ENCODE measurements at regions not wholly inside any gene's neighbourhood (a gene's known extent, or its start where the extent isn't known, plus 50 kb on each side); places are given as distances from the start of the nearest gene placed in this dataset.

DNA sequence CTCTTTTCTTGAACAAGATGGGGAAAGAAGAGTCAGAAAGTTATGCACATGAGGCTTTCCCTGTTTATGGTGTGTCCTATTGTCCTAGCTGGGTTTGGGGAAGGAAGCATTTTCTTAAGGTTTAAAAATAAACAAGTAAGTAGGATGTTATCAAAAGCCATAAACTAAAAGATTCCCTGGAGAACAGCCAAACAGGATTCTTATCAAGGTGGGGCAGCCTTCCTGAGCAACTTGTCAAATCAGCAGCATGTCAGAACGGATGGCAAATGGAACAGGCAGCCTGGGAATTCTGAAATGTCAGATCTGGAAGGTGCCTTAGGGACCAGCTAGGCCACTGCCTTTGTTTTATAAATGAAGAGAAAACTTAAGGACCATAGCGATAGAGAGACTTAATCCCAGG is 152.2 kb upstream of the RGS6 start:
- Mint-ChIP-seq H3K27me3 (peaks cover 35% of the 10 kb centered on the region), H3K36me3 (no peaks in the 10 kb centered on the region), H3K9me3 (peaks cover 0 to 3% (median under 1%) of the 10 kb centered on the region in 7 donors), H3K27ac (no peak overlapping the region), H3K4me3 (no peak overlapping the region), H3K4me1 (peaks cover 0 to 6% (median 0%) of the 10 kb centered on the region in 4 donors)
- no peak for DNase-seq
- Histone ChIP-seq H3K4me3 (ENCODE audit: low read depth, low read length) (no peak overlapping the region), H3K27me3 (ENCODE audit: control insufficient read depth, insufficient read depth, low read length) (peaks cover 6% of the 10 kb centered on the region), H3K9me3 (ENCODE audit: control insufficient read depth in 2 of 2, low read length in 2 of 2) (no peaks in the 10 kb centered on the region), H3K36me3 (ENCODE audit: control insufficient read depth, insufficient read depth, low read length) (no peaks in the 10 kb centered on the region), H3K27ac (ENCODE audit: insufficient read depth, low read length, poor library complexity, severe bottlenecking) (no peak overlapping the region), H3K4me1 (ENCODE audit: control insufficient read depth, insufficient read depth, low read length, poor library complexity, severe bottlenecking) (no peaks in the 10 kb centered on the region)
- no peak for ATAC-seq (ENCODE audit: low read depth in 2 of 2)

DNA sequence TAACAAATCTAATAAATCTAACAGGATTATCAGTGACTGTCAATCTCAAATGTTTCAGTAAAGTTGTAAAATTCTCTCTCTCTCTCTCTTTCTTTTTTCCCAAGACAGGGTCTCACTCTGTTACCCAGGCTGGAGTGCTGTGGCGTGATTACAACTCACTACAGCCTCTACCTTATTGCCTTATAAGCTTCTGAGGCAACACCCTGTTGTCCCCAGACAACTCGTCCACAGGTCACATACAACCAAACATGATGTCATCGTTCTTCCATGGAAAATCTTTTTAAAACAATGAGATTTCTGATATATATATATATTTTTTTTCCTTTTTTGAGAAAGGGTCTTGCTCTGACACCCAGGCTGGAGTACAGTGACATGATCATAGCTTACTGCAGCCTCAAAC is 151.4 kb upstream of the RGS6 start:
- H3K36me3 ChIP-seq (ENCODE audit: control insufficient read depth, insufficient read depth, low read length) = no peaks in the 10 kb centered on the region
- no peak for ATAC-seq (ENCODE audit: low read depth in 2 of 2)
- H3K27ac Mint-ChIP-seq = no peak overlapping the region
- no peak for DNase-seq
- peaks cover 29% of the 10 kb centered on the region for H3K27me3 Mint-ChIP-seq
- peaks cover 6% of the 10 kb centered on the region for H3K27me3 ChIP-seq (ENCODE audit: control insufficient read depth, insufficient read depth, low read length)
- H3K27ac ChIP-seq (ENCODE audit: insufficient read depth, low read length, poor library complexity, severe bottlenecking) = no peak overlapping the region
- H3K4me1 Mint-ChIP-seq = peaks cover 0 to 6% (median 0%) of the 10 kb centered on the region in 4 donors
- no peak overlapping the region for H3K4me3 ChIP-seq (ENCODE audit: low read depth, low read length)
- no peaks in the 10 kb centered on the region for H3K36me3 Mint-ChIP-seq
- H3K4me3 Mint-ChIP-seq = no peak overlapping the region
- peaks cover 0 to 3% (median 0%) of the 10 kb centered on the region in 7 donors for H3K9me3 Mint-ChIP-seq
- H3K4me1 ChIP-seq (ENCODE audit: control insufficient read depth, insufficient read depth, low read length, poor library complexity, severe bottlenecking) = no peaks in the 10 kb centered on the region
- H3K9me3 ChIP-seq (ENCODE audit: control insufficient read depth in 2 of 2, low read length in 2 of 2) = no peaks in the 10 kb centered on the region

DNA sequence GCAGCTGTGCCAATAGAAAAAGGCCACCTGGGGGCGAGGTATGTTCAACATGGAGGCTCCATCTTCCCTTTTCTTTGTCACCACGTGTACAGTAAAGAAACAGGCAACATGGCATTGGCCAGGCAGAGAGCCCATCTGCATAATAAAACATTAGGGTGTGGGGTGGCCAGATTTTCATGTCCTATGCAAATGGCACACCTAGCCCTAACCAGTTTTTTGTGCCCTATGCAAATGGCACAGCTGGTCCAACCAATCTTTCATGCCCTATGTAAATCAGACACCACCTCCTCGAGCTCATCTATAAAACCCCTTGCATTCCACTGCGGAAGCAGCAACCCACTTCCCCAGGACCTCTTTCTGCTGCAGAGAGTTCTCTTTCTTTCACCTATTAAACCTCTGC is 149.1 kb upstream of the RGS6 start:
- Mint-ChIP-seq H3K27me3 (peaks cover 27% of the 10 kb centered on the region), H3K9me3 (peaks cover 0 to 2% (median 0%) of the 10 kb centered on the region in 7 donors), H3K4me1 (no peaks in the 10 kb centered on the region), H3K36me3 (no peaks in the 10 kb centered on the region), H3K4me3 (no peak overlapping the region), H3K27ac (no peak overlapping the region)
- H3K27ac ChIP-seq (ENCODE audit: insufficient read depth, low read length, poor library complexity, severe bottlenecking) = no peak overlapping the region
- no peak for ATAC-seq (ENCODE audit: low read depth in 2 of 2)
- no peaks in the 10 kb centered on the region for H3K4me1 ChIP-seq (ENCODE audit: control insufficient read depth, insufficient read depth, low read length, poor library complexity, severe bottlenecking)
- no peak overlapping the region for H3K4me3 ChIP-seq (ENCODE audit: low read depth, low read length)
- peaks cover 12% of the 10 kb centered on the region for H3K27me3 ChIP-seq (ENCODE audit: control insufficient read depth, insufficient read depth, low read length)
- no peak for DNase-seq
- no peaks in the 10 kb centered on the region for H3K9me3 ChIP-seq (ENCODE audit: control insufficient read depth in 2 of 2, low read length in 2 of 2)
- H3K36me3 ChIP-seq (ENCODE audit: control insufficient read depth, insufficient read depth, low read length) = no peaks in the 10 kb centered on the region

DNA sequence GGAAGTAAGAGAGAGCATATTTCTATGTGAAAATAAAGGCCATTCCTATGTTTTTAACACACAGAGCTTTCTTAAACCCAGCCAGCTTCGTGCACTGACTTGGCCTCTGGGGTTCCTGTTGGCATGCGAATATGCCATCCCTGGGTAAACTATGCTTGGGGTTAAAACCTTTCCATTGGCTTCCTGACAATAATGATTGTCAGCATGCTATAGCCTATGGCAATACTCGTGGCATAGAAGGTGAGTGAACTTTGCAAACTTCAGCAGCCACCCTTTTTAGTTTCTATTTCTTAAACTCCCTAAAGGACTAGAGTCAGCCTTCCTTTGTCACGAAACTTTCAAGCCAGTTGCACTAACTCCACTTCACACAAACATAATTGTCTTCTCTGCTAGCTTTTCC is 148.4 kb upstream of the RGS6 start:
- Mint-ChIP-seq H3K36me3 (no peaks in the 10 kb centered on the region), H3K27ac (no peak overlapping the region), H3K27me3 (peaks cover 27% of the 10 kb centered on the region), H3K4me3 (no peak overlapping the region), H3K9me3 (peaks cover 0 to 2% (median 0%) of the 10 kb centered on the region in 7 donors), H3K4me1 (no peaks in the 10 kb centered on the region)
- H3K36me3 ChIP-seq (ENCODE audit: control insufficient read depth, insufficient read depth, low read length) = no peaks in the 10 kb centered on the region
- no peaks in the 10 kb centered on the region for H3K9me3 ChIP-seq (ENCODE audit: control insufficient read depth in 2 of 2, low read length in 2 of 2)
- H3K27ac ChIP-seq (ENCODE audit: insufficient read depth, low read length, poor library complexity, severe bottlenecking) = no peak overlapping the region
- H3K4me3 ChIP-seq (ENCODE audit: low read depth, low read length) = no peak overlapping the region
- no peak for DNase-seq
- H3K4me1 ChIP-seq (ENCODE audit: control insufficient read depth, insufficient read depth, low read length, poor library complexity, severe bottlenecking) = no peaks in the 10 kb centered on the region
- H3K27me3 ChIP-seq (ENCODE audit: control insufficient read depth, insufficient read depth, low read length) = peaks cover 12% of the 10 kb centered on the region
- ATAC-seq (ENCODE audit: low read depth in 2 of 2) = no peak

DNA sequence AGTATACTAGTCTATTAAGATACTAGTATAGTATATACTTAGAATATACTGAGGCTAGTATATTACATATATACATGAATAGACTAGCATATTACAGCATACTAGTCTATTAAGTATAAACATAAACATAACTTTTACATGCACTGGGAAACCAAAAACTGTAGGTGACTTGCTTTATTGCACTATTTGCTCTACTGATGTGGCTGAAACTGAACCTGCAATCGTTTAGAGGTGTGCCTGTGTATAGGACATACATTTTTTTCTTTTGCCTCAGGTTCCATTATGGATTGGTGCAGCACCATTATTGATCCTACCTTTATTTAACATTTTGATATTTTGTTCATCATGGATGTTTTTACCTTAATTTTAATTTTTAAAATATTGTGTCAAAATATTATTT is 143.2 kb upstream of the RGS6 start:
- no peak overlapping the region for H3K27ac ChIP-seq (ENCODE audit: insufficient read depth, low read length, poor library complexity, severe bottlenecking)
- H3K36me3 ChIP-seq (ENCODE audit: control insufficient read depth, insufficient read depth, low read length) = no peaks in the 10 kb centered on the region
- H3K4me3 ChIP-seq (ENCODE audit: low read depth, low read length) = no peak overlapping the region
- Mint-ChIP-seq H3K4me3 (no peak overlapping the region), H3K9me3 (peaks cover 0 to 6% (median 0%) of the 10 kb centered on the region in 7 donors), H3K27ac (no peak overlapping the region), H3K36me3 (no peaks in the 10 kb centered on the region), H3K27me3 (peaks cover 16% of the 10 kb centered on the region), H3K4me1 (no peaks in the 10 kb centered on the region)
- DNase-seq = no peak
- ATAC-seq (ENCODE audit: low read depth in 2 of 2) = no peak
- no peaks in the 10 kb centered on the region for H3K4me1 ChIP-seq (ENCODE audit: control insufficient read depth, insufficient read depth, low read length, poor library complexity, severe bottlenecking)
- peaks cover 18% of the 10 kb centered on the region for H3K27me3 ChIP-seq (ENCODE audit: control insufficient read depth, insufficient read depth, low read length)
- peaks cover 0 to 7% of the 10 kb centered on the region in 2 experiments for H3K9me3 ChIP-seq (ENCODE audit: control insufficient read depth in 2 of 2, low read length in 2 of 2)

DNA sequence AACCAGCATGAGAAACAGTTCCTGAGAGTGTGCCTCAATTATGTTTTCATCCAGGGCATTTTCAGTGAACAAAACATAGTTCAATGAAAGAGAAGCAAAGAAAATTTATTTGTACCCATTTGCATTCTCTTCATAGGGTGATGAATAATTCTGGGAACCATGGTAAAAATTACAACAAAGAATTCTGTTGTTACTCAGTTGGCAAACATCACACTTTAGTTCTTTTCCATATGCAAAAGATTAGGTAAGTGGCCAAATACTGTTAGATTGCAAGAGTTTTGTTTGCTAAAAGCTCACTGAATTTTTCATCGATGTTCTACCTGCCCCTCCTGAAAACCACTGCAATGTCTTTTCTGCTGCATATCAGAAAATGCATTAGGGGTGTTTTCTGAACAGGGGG is 132.4 kb upstream of the RGS6 start:
- no peaks in the 10 kb centered on the region for H3K36me3 Mint-ChIP-seq

DNA sequence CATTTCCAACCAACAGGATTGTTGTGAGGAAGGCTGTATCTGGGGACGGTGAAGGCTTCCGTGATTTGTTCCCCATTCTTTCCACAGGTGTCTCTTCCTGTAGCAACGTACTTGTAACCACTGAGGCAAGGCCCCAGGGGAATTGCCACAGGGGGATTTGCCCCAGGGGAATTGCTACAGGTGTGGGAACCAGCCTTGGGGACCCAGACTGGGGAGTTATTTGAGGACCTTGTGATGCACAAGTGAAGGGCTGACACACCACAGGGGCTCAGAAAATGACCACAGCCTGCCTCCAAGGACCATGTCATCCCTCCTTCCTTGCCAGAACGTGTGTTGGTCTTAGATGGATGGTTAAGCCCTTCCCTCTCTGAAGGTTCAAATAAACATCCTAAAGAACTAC is 131.4 kb upstream of the RGS6 start:
- DNase-seq (no peak), ATAC-seq (ENCODE audit: low read depth in 2 of 2) (no peak)
- H3K4me3 ChIP-seq (ENCODE audit: low read depth, low read length) = no peak overlapping the region
- Mint-ChIP-seq H3K4me1 (peaks cover 0 to 2% (median 0%) of the 10 kb centered on the region in 4 donors), H3K4me3 (no peak overlapping the region), H3K27me3 (peaks cover 40% of the 10 kb centered on the region), H3K36me3 (no peaks in the 10 kb centered on the region), H3K9me3 (peaks cover 0 to 6% (median under 1%) of the 10 kb centered on the region in 7 donors), H3K27ac (no peak overlapping the region)
- H3K9me3 ChIP-seq (ENCODE audit: control insufficient read depth in 2 of 2, low read length in 2 of 2) = no peaks in the 10 kb centered on the region
- peaks cover 9% of the 10 kb centered on the region for H3K27me3 ChIP-seq (ENCODE audit: control insufficient read depth, insufficient read depth, low read length)
- H3K27ac ChIP-seq (ENCODE audit: insufficient read depth, low read length, poor library complexity, severe bottlenecking) = no peak overlapping the region
- H3K4me1 ChIP-seq (ENCODE audit: control insufficient read depth, insufficient read depth, low read length, poor library complexity, severe bottlenecking) = no peaks in the 10 kb centered on the region
- H3K36me3 ChIP-seq (ENCODE audit: control insufficient read depth, insufficient read depth, low read length) = no peaks in the 10 kb centered on the region

More for the DNA sequence above, 132.4 kb upstream of the RGS6 start:
- no peak overlapping the region for H3K4me3 ChIP-seq (ENCODE audit: low read depth, low read length)
- no peak for DNase-seq
- H3K9me3 ChIP-seq (ENCODE audit: control insufficient read depth in 2 of 2, low read length in 2 of 2) = no peaks in the 10 kb centered on the region
- H3K36me3 ChIP-seq (ENCODE audit: control insufficient read depth, insufficient read depth, low read length) = no peaks in the 10 kb centered on the region
- Mint-ChIP-seq H3K9me3 (peaks cover 0 to 8% (median 2%) of the 10 kb centered on the region in 7 donors), H3K4me1 (no peaks in the 10 kb centered on the region), H3K4me3 (no peak overlapping the region), H3K27ac (no peak overlapping the region), H3K27me3 (peaks cover 41% of the 10 kb centered on the region)
- H3K27ac ChIP-seq (ENCODE audit: insufficient read depth, low read length, poor library complexity, severe bottlenecking) = no peak overlapping the region
- peaks cover 15% of the 10 kb centered on the region for H3K27me3 ChIP-seq (ENCODE audit: control insufficient read depth, insufficient read depth, low read length)
- no peak for ATAC-seq (ENCODE audit: low read depth in 2 of 2)
- no peaks in the 10 kb centered on the region for H3K4me1 ChIP-seq (ENCODE audit: control insufficient read depth, insufficient read depth, low read length, poor library complexity, severe bottlenecking)

DNA sequence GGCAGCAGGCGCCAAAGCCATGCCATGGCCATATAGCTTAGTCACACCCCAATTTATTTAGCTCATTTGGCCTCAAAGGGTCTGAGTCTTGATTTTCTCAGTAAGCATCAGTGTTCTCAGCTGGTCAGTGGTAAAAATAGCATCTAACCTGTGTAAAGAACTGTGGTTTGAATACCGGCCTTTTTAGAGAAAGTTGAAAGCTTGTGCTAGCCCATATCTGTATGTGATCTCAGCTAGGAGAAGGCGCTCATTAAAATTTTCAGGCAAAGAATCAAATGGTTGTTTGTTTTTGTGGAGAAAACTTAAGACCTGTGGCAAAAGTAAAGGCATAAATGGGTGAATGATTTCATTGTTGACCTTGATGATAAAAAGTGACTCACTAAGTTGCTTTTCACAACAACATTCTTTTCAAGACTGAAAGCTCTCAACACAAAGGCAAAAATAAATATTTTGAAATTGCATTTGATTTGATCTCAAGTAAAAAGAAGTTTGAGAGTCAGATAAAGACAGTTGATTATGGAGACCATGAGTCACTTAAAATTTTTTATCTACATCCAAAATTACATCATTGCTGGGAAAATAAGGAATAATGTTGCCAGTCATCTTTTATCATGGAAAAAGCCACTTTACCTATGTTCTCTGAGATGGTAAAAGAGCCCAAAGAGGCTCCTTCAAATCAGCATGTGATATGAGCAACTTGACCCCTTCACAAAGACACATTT is 128.5 kb upstream of the RGS6 start:
- peaks cover 12% of the 10 kb centered on the region for H3K27me3 ChIP-seq (ENCODE audit: control insufficient read depth, insufficient read depth, low read length)

More for the DNA sequence above, 128.5 kb upstream of the RGS6 start:
- Mint-ChIP-seq H3K27me3 (peaks cover 28% of the 10 kb centered on the region), H3K4me3 (no peak overlapping the region), H3K36me3 (no peaks in the 10 kb centered on the region), H3K27ac (no peak overlapping the region), H3K4me1 (peaks cover 0 to 2% (median 0%) of the 10 kb centered on the region in 4 donors), H3K9me3 (peaks cover 0 to 5% (median 0%) of the 10 kb centered on the region in 7 donors)
- Histone ChIP-seq H3K4me3 (ENCODE audit: low read depth, low read length) (no peak overlapping the region), H3K9me3 (ENCODE audit: control insufficient read depth in 2 of 2, low read length in 2 of 2) (no peaks in the 10 kb centered on the region), H3K4me1 (ENCODE audit: control insufficient read depth, insufficient read depth, low read length, poor library complexity, severe bottlenecking) (no peaks in the 10 kb centered on the region), H3K27ac (ENCODE audit: insufficient read depth, low read length, poor library complexity, severe bottlenecking) (no peak overlapping the region), H3K36me3 (ENCODE audit: control insufficient read depth, insufficient read depth, low read length) (no peaks in the 10 kb centered on the region)
- ATAC-seq (ENCODE audit: low read depth in 2 of 2) (no peak), DNase-seq (no peak)

All from CD4-positive, CD25-positive, alpha-beta regulatory T cell (primary cell).